OCI-LY7 (cell line): ENCODE measurements at regions not wholly inside any gene's neighbourhood (a gene's known extent, or its start where the extent isn't known, plus 50 kb on each side); places are given as distances from the start of the nearest gene placed in this dataset.
"Not testable (repeated sequence)": the region's sequence is repeated elsewhere in the genome, so short reads cannot be mapped to it uniquely, and the experiment has no call there.

Source experiments
- BruUV-seq: library from RNA; stranded (reverse); fragments of 400-500 nt; replicated peaks from 2 replicates; lab custom pipeline; 2021; lab: Mats Ljungman, UMichigan
- CTCF ChIA-PET: fragments of 300-600 bp; sonication (Branson Sonifier 250); formaldehyde crosslinking; loops from one replicate; lab custom pipeline; 2022; ENCODE audit warnings: antibody characterized with exemption; ENCODE audit not compliant: unreplicated experiment; lab: Charles Lee
- POLR2A ChIA-PET: fragments of 300-600 bp; sonication (Branson Sonifier 250); formaldehyde crosslinking; loops from one replicate; lab custom pipeline; 2022; ENCODE audit warnings: antibody characterized with exemption; lab: Charles Lee
- DNase-seq: peaks from one replicate; pipeline ENCODE4 v3.0.0-alpha.2; 2015; ENCODE audit warnings: low spot score
- H2AFZ ChIP-seq: fragments of 200-600 bp; sonication (generic), shearing (Covaris generic); 2 replicates; pipeline ENCODE4 v1.6.1; 2014; ENCODE audit warnings: mild to moderate bottlenecking, antibody characterized with exemption, low read length, moderate library complexity
- H3K27ac ChIP-seq: fragments of 200-600 bp; sonication (generic); 2 replicates; pipeline ENCODE4 v1.5.1; 2014; ENCODE audit warnings: mixed run types, low read depth, mild to moderate bottlenecking, moderate library complexity, low read length, inconsistent platforms; ENCODE audit not compliant: poor library complexity, severe bottlenecking
- H3K36me3 ChIP-seq: fragments of 200-600 bp; sonication (generic); 2 replicates; pipeline ENCODE4 v1.6.1; 2014; ENCODE audit warnings: mild to moderate bottlenecking, antibody characterized with exemption, low read length, moderate library complexity, mixed read lengths; ENCODE audit not compliant: insufficient read depth
- H3K4me1 ChIP-seq: fragments of 200-600 bp; sonication (generic); 2 replicates; pipeline ENCODE4 v1.5.1; 2014; ENCODE audit warnings: mild to moderate bottlenecking, low read length; ENCODE audit not compliant: insufficient read depth, poor library complexity, severe bottlenecking
- H3K4me2 ChIP-seq: fragments of 200-600 bp; sonication (generic); 2 replicates; pipeline ENCODE4 v1.6.1; 2014; ENCODE audit warnings: mild to moderate bottlenecking, low read length
- H3K4me3 ChIP-seq: fragments of 200-600 bp; sonication (generic); 2 replicates; pipeline ENCODE4 v1.5.1; 2014; ENCODE audit warnings: mild to moderate bottlenecking, low read depth, low read length; ENCODE audit not compliant: poor library complexity, severe bottlenecking
- H3K79me2 ChIP-seq: fragments of 200-600 bp; sonication (generic); 2 replicates; pipeline ENCODE4 v1.6.1; 2016; ENCODE audit warnings: low read depth, mild to moderate bottlenecking, low read length, moderate library complexity, mixed read lengths; ENCODE audit not compliant: insufficient read depth
- H3K9me2 ChIP-seq: fragments of 200-600 bp; sonication (generic); 2 replicates; pipeline ENCODE4 v1.6.1; 2016; ENCODE audit warnings: mild to moderate bottlenecking, low read length, mixed read lengths; ENCODE audit not compliant: insufficient read depth
- H3K9me3 ChIP-seq: fragments of 200-600 bp; sonication (generic); 2 replicates; pipeline ENCODE4 v1.6.1; 2014; ENCODE audit warnings: mild to moderate bottlenecking, mixed run types, low read length, mixed read lengths
- H4K20me1 ChIP-seq: fragments of 200-600 bp; sonication (generic); 2 replicates; pipeline ENCODE4 v1.6.1; 2014; ENCODE audit warnings: mild to moderate bottlenecking, antibody characterized with exemption, low read length, moderate library complexity, mixed read lengths; ENCODE audit not compliant: insufficient read depth
- EZH2phosphoT487 ChIP-seq: fragments of 200-600 bp; sonication (generic); IDR thresholded peaks from 2 replicates; pipeline ENCODE4 v1.6.1; 2018; ENCODE audit warnings: low read depth, borderline replicate concordance, mild to moderate bottlenecking, mixed run types, antibody characterized with exemption, low read length, moderate library complexity, mixed read lengths
- intact Hi-C: fragments of 100-400 bp; cut with micrococcal nuclease; formaldehyde crosslinking; loops from one replicate; pipeline ENCODE4 v1.10.0; 2022; ENCODE audit not compliant: unreplicated experiment
- TF ChIP-seq, protein P1 (sequence below): fragments of 200-600 bp; sonication (generic); conservative IDR thresholded peaks from 2 replicates; pipeline ENCODE4 v1.5.1; 2014; ENCODE audit warnings: mild to moderate bottlenecking, antibody characterized with exemption, low read length, moderate library complexity, mixed read lengths

- DNase-seq, BruUV-seq, CTCF ChIA-PET: not testable (repeated sequence)
Observed at GRCh38 chr5:15356308-15357091, 143.5 kb upstream of the FBXL7 start.

GRCh38 chr5:15354021-15354420, 146.0 kb upstream of the FBXL7 start:
- intact Hi-C loops = no loop called here
- TF ChIP-seq, protein P1, sequence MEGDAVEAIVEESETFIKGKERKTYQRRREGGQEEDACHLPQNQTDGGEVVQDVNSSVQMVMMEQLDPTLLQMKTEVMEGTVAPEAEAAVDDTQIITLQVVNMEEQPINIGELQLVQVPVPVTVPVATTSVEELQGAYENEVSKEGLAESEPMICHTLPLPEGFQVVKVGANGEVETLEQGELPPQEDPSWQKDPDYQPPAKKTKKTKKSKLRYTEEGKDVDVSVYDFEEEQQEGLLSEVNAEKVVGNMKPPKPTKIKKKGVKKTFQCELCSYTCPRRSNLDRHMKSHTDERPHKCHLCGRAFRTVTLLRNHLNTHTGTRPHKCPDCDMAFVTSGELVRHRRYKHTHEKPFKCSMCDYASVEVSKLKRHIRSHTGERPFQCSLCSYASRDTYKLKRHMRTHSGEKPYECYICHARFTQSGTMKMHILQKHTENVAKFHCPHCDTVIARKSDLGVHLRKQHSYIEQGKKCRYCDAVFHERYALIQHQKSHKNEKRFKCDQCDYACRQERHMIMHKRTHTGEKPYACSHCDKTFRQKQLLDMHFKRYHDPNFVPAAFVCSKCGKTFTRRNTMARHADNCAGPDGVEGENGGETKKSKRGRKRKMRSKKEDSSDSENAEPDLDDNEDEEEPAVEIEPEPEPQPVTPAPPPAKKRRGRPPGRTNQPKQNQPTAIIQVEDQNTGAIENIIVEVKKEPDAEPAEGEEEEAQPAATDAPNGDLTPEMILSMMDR = no peak
- no peak for TF ChIP-seq EZH2phosphoT487
- no peak overlapping the region for H3K27ac ChIP-seq
- no peak overlapping the region for H2AFZ ChIP-seq
- H3K4me1 ChIP-seq = no peaks in the 10 kb centered on the region
- no peak overlapping the region for H3K4me3 ChIP-seq
- H3K4me2 ChIP-seq = no peak overlapping the region
- ChIA-PET CTCF (no interaction called here), POLR2A (interaction anchor here (0.6 kb wide), 1 partner anchor 283 kb away, joined by 3 read pairs; no protein-coding TSS in a partner anchor)
- no peak for DNase-seq
- no peaks in the 10 kb centered on the region for H3K79me2 ChIP-seq
- H3K36me3 ChIP-seq = no peaks in the 10 kb centered on the region
- H3K9me2 ChIP-seq = no peaks in the 10 kb centered on the region
- H3K9me3 ChIP-seq = no peaks in the 10 kb centered on the region
- no peaks in the 10 kb centered on the region for H4K20me1 ChIP-seq
- no TSS peak for BruUV-seq

More at GRCh38 chr5:15356308-15357091, 143.5 kb upstream of the FBXL7 start:
- H3K4me3 ChIP-seq, H3K27ac ChIP-seq, H3K79me2 ChIP-seq, H3K36me3 ChIP-seq, H3K4me2 ChIP-seq, H3K4me1 ChIP-seq, intact Hi-C loops, POLR2A ChIA-PET, H3K9me3 ChIP-seq, H3K9me2 ChIP-seq, H4K20me1 ChIP-seq, H2AFZ ChIP-seq: not testable (repeated sequence)

- no peaks in the 10 kb centered on the region for H3K4me1 ChIP-seq
- no peaks in the 10 kb centered on the region for H3K36me3 ChIP-seq
- H4K20me1 ChIP-seq = no peaks in the 10 kb centered on the region
- H3K79me2 ChIP-seq = no peaks in the 10 kb centered on the region
- no peak for TF ChIP-seq EZH2phosphoT487
- TF ChIP-seq, protein P1 = no peak
- no peak overlapping the region for H3K27ac ChIP-seq
- CTCF ChIA-PET = no interaction called here
- H3K9me3 ChIP-seq = no peaks in the 10 kb centered on the region
- no TSS peak for BruUV-seq
- DNase-seq = no peak
- intact Hi-C loops = no loop called here
- no peaks in the 10 kb centered on the region for H3K9me2 ChIP-seq
- H3K4me2 ChIP-seq = no peak overlapping the region
- POLR2A ChIA-PET = no interaction called here
- no peak overlapping the region for H3K4me3 ChIP-seq
- H2AFZ ChIP-seq = no peak overlapping the region
Observed at GRCh38 chr5:15353086-15353645, 146.8 kb upstream of the FBXL7 start.
